HG02870 (cell line): ENCODE measurements at regions not wholly inside any gene's neighbourhood (a gene's known extent, or its start where the extent isn't known, plus 50 kb on each side); places are given as distances from the start of the nearest gene placed in this dataset.

Source experiments
- ATAC-seq: cut with Tn5 transposase; IDR thresholded peaks from one replicate; pipeline ENCODE4 v1.9.1; 2021; ENCODE audit warnings: mild to moderate bottlenecking, moderate library complexity; ENCODE audit not compliant: unreplicated experiment

DNA sequence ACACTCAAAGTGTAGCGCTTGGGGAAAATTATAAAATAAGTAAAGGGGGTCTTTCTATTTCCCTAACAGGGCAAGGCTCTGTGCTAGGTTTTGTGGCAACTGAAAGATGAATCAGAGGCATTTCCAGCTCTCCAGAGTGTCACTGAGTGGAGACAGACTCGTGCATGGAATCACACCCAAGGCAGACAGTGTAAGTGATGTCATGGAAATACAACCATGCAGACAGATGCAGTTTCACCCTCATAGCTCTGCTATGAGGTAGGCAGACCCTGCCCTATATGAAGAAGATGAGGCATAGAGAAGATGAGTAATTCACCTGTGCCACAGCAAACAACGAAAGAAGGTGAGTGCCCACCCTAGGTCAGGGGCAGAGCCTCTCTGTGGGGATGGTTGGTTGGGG, 57.2 kb upstream of the PITRM1 start:
- ATAC-seq: no peak

DNA sequence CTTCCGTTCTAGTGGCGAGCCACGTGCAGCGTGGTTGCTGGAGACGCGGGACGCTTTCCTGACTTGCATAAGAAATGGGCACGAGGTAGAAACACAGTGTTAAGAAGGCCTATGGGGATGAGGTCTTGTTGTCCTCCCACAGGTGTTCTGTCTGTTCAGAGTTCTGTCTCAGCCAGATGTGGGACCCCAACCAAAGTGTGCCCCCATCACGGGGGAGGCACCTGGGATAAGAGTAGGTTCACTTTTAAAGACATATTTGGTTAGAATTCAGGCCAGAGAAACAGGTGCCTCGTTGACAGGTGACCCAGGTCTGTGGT, 56.0 kb upstream of the PITRM1 start:
- no peak for ATAC-seq

DNA sequence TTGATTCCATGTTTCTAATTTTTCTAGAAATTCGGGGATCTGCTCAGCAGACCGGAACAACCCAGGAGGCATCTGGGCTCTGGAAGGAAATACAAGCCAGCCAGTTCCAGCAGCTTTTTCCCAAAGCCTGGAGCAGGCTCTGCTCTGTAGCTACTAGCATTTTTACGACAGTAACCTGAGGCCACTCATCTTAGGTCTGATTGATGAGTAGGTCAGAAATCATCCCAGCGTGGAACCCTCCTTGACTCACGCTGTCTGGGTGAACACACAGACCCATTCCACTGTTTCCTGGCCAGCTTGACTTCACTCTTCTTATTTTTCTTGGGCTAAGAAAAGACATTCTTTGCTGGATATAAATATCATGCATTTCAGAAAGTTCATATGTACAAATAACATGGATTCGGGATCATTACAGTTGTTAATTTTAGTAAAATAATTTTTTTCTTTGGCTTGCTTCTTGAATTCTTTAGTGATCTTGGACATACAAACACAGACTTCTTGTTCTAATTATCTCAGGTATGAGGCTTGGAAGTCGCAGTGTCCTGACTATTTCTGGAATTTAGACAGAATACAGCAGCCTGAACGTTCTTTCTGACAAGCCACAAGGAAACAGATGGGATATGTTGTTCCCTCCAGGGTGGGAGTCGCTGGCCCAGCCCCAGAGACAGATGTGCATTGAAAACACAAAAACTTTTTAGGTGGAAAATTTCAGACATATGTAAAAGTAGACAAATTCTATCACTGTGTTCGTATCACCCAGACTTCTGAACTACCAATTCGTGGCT, 54.6 kb upstream of the PITRM1 start:
- ATAC-seq: no peak

DNA sequence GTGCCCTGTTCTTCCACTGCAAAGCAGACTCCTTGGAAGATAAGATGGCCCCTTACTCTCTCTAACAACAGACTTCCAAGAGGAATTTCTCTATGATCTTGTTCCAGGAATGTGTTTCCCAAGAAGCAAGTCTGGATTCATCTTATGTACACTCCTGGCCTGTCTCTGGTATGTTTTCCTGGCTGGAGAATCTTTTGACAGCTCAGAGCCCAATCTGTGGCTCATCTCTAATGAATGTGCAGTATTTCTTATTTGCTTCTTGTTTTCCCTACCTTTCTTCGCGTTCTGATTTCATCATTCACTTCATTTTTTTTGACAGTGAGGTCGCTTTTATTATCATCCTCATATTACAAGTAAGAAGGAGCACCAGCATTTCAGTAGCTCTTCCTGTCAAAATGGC, 53.0 kb upstream of the PITRM1 start:
- ATAC-seq: no peak

DNA sequence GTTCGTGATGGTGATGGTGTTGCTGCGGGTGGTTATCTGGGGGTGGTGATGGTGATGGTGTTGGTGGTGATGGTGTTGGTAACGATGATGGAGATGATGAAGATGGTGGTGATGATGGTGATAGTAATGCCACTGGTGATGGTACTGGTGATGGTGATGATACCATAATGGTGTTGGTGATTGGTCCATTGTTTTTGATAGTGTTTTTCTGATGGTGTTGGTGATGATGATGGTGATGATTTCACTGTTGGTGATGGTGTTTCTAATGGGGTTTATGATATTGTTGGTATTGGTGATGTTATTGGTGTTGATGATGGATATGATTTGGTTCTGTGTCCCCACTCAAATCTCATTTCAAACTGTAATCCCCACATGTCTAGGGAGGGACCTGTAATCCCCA, 51.7 kb upstream of the PITRM1 start:
- ATAC-seq: no peak

DNA sequence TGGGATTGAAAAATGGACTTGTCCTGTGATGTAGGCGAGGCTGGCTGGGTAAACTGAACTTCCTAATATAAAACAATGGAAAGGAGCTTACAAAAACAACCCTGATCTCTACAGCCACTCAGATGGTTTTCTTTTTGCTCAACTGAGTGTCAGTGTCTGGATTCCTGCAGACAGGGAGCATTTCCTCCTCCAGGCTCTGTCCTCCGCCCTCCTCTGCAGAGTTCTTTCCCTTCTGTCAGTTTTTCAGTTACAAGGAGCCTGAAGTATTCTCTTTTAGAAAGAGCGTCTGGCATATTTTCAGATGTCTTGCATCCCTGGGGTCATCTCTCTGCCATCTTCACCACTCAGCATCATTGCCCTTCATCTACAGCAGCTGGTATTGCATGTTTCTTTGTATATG, 50.0 kb upstream of the PITRM1 start:
- no peak for ATAC-seq
